Heart right ventricle (tissue), 16 donors: ENCODE measurements at regions not wholly inside any gene's neighbourhood (a gene's known extent, or its start where the extent isn't known, plus 50 kb on each side); places are given as distances from the start of the nearest gene placed in this dataset.

Source experiments
- ATAC-seq, 8 donors: fragments of 200-7000 bp; cut with Tn5 transposase; one replicate each; pipeline ENCODE4 v1.9.1; 2020; ENCODE audit warnings: mild to moderate bottlenecking in 8 of 8, moderate library complexity in 8 of 8, moderate number of reproducible peaks in 1 of 8
- DNase-seq, 2 donors: peaks; one replicate each; pipeline ENCODE4 v3.0.0-alpha.2; 2020
- H3K27ac ChIP-seq, 10 donors: fragments of 200-600 bp; sonication (generic) in 2 of 10; one replicate each; pipeline versions ENCODE4 v1.5.0 to v1.8.0; 2020 to 2022; ENCODE audit warnings: mild to moderate bottlenecking in 3 of 10
- H3K27me3 ChIP-seq, 7 donors: fragments of 200-600 bp; one replicate each; pipeline ENCODE4 v1.8.0; 2021 to 2022; ENCODE audit warnings: mild to moderate bottlenecking in 2 of 7
- H3K36me3 ChIP-seq, 9 donors: fragments of 200-600 bp; sonication (generic) in 1 of 9; one replicate each; pipeline versions ENCODE4 v1.5.0 to v1.8.0; 2020 to 2022; ENCODE audit warnings: mild to moderate bottlenecking in 2 of 9
- H3K4me1 ChIP-seq, 9 donors: fragments of 200-600 bp; sonication (generic) in 1 of 9; one replicate each; pipeline versions ENCODE4 v1.5.0 to v1.8.0; 2020 to 2022; ENCODE audit warnings: mild to moderate bottlenecking in 4 of 9
- H3K4me3 ChIP-seq, 10 donors: fragments of 200-600 bp; sonication (generic) in 2 of 10; one replicate each; pipeline versions ENCODE4 v1.5.0 to v1.8.0; 2020 to 2022; ENCODE audit warnings: mild to moderate bottlenecking in 7 of 10, moderate library complexity in 2 of 10
- H3K9me3 ChIP-seq, 11 donors: fragments of 200-600 bp in 10 of 11; sonication (generic) in 2 of 11; one replicate each; pipeline versions ENCODE4 v1.5.0 to v1.8.0; 2013 to 2022; ENCODE audit warnings: mild to moderate bottlenecking in 2 of 11, control low read depth in 1 of 11, moderate library complexity in 1 of 11
- CTCF ChIP-seq, 9 donors: fragments of 200-600 bp; sonication (generic) in 2 of 9; IDR thresholded peaks; one replicate each; pipeline versions ENCODE4 v1.5.0 to v1.8.0; 2021 to 2022; ENCODE audit warnings: antibody characterized with exemption in 9 of 9, mild to moderate bottlenecking in 5 of 9, moderate library complexity in 1 of 9
- WGBS, 2 donors: extraction: QIAGEN DNeasy Blood & Tissue Kit; methylation state at CpG; one replicate each; pipeline ENCODE4 v1.1.7; 2013; ENCODE audit warnings: inconsistent platforms in 1 of 2; 5-methylcytosine and 5-hydroxymethylcytosine counted together
- intact Hi-C, 10 donors: fragments of 100-400 bp; cut with DNase I; formaldehyde crosslinking; loops; one replicate each; pipeline versions ENCODE4 v1.11.1 to v1.14.2; 2022
- donor health status: Arrhythmogenic right ventricular cardiomyopathy.
- donor health status: ischemic (EF 13 %, LVEDD 7.1; RV severe dilation, severe dysfunction).
- donor health status: healthy with polysubstance abuse.
- donor health status: DM: no; HTN: yes; CAD: no.
- donor health status: DM: no; HTN: no; CAD: no.
- donor health status: ischemic (EF 25% LVEDD 6.9; RV normal size, moderate dysfunction).
- donor health status: ischemic (EF 25% LVEDD 5.7; RV mildly dilated, moderate dysfunction).
- donor health status: healthy.
- donor health status: DM: yes; HTN: yes; CAD: no.
- donor health status: Ischemic cardiomyopathy.
- donor health status: ischemic (EF 35%, LVEDD 5.7; RV mildly dilated, moderate dysfunction).
- donor health status: nonischemic (EF 11% LVEDD 7.7; RV severe dilation, severe dysfunction).
- donor health status: DM: yes; HTN: yes; CAD: no.
- donor health status: PGD.
- donor health status: ischemic (EF 29% LVEDD 5.4; RV normal size, mild dysfunction).
- donor health status: nonischemic (EF 23%, LVEDD 6.1; RV moderate dilation, normal function).

GRCh38 chr3:13133471-13133981 lies 60.3 kb upstream of the IQSEC1 start:
- intact Hi-C loops: no loop called here
- H3K9me3 ChIP-seq: no peaks in the 10 kb centered on the region
- H3K36me3 ChIP-seq: no peaks in the 10 kb centered on the region
- WGBS, 2 donors: 88 to 90% methylated on average over 14 of the region's 14 CpGs
- H3K27ac ChIP-seq: no peak overlapping the region
- ATAC-seq (no peak), DNase-seq (no peak)
- TF ChIP-seq CTCF (IDR thresholded peaks at IDR 0.05): no peak
- no peak overlapping the region for H3K4me3 ChIP-seq
- peaks cover 0 to 35% (median 0%) of the 10 kb centered on the region in 7 donors for H3K27me3 ChIP-seq
- H3K4me1 ChIP-seq: no peaks in the 10 kb centered on the region

- Histone ChIP-seq H3K27me3 (peaks cover 0 to 30% (median 0%) of the 10 kb centered on the region in 7 donors), H3K4me1 (no peaks in the 10 kb centered on the region), H3K9me3 (no peaks in the 10 kb centered on the region), H3K4me3 (no peak overlapping the region), H3K27ac (no peak overlapping the region), H3K36me3 (no peaks in the 10 kb centered on the region)
- ATAC-seq (no peak), DNase-seq (no peak)
- intact Hi-C loops: no loop called here
- WGBS, 2 donors: 51 to 66% methylated on average over 6 of the region's 6 CpGs
- no peak for TF ChIP-seq CTCF (IDR thresholded peaks at IDR 0.05)
Observed at GRCh38 chr3:13132731-13133410, 59.6 kb upstream of the IQSEC1 start.

GRCh38 chr3:13132281-13132680 lies 59.1 kb upstream of the IQSEC1 start:
- H3K27ac ChIP-seq: no peak overlapping the region
- H3K4me3 ChIP-seq: no peak overlapping the region
- DNase-seq: no peak
- no peak for ATAC-seq
- WGBS, 2 donors: 67 to 73% methylated on average over 4 of the region's 4 CpGs
- peaks cover 0 to 25% (median 0%) of the 10 kb centered on the region in 7 donors for H3K27me3 ChIP-seq
- no peaks in the 10 kb centered on the region for H3K9me3 ChIP-seq
- H3K4me1 ChIP-seq: no peaks in the 10 kb centered on the region
- intact Hi-C loops: no loop called here
- no peaks in the 10 kb centered on the region for H3K36me3 ChIP-seq
- TF ChIP-seq CTCF (IDR thresholded peaks at IDR 0.05): no peak

- intact Hi-C loops: no loop called here
- ATAC-seq (no peak), DNase-seq (no peak)
- Histone ChIP-seq H3K9me3 (no peaks in the 10 kb centered on the region), H3K4me3 (no peak overlapping the region), H3K36me3 (no peaks in the 10 kb centered on the region), H3K27ac (no peak overlapping the region), H3K27me3 (peaks cover 0 to 14% (median 0%) of the 10 kb centered on the region in 7 donors), H3K4me1 (no peaks in the 10 kb centered on the region)
- WGBS, 2 donors: 80 to 83% methylated on average over 3 of the region's 3 CpGs
- TF ChIP-seq CTCF (IDR thresholded peaks at IDR 0.05): no peak
Observed at GRCh38 chr3:13130464-13131193, 57.4 kb upstream of the IQSEC1 start.
